MM.1S (cell line): ENCODE measurements at regions not wholly inside any gene's neighbourhood (a gene's known extent, or its start where the extent isn't known, plus 50 kb on each side); places are given as distances from the start of the nearest gene placed in this dataset.

Source experiments
- CTCF ChIP-seq: fragments of 300-600 bp; sonication (generic); IDR thresholded peaks from 2 replicates; pipeline ENCODE4 v1.5.1; 2016; ENCODE audit warnings: antibody characterized with exemption, low read length, mixed read lengths
- EZH2 ChIP-seq: fragments of 300-600 bp; sonication (generic); optimal IDR thresholded peaks from 2 replicates; pipeline ENCODE3; 2017; ENCODE audit warnings: low read depth, mild to moderate bottlenecking, antibody characterized with exemption, low read length, mixed read lengths
- EZH2phosphoT487 ChIP-seq: fragments of 300-600 bp; sonication (generic); IDR thresholded peaks from 2 replicates; pipeline ENCODE4 v1.6.1; 2018; ENCODE audit warnings: antibody characterized with exemption, low read length

DNA sequence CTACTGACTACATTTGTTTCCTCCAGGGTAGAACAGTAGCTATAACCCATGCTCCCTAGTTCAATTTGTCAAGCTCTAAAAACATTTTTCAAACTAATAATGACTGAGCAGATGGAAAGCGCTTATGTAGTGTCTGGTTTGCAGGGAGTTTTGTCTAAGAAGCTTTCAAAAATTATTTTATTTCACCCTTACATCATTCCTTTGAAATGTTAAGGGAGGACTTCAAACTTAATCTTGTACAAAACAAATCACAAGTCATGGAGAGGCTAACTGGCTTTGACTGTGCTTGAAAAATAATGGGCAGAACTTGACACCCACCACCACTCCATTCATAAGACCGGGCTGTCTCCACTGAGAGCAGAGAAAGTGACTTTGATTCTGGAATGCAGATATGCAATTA, 153.4 kb upstream of the QRFPR start:
- TF ChIP-seq EZH2 (no peak), CTCF (no peak), EZH2phosphoT487 (no peak)
